ENCODE measurements at regions not wholly inside any gene's neighbourhood (a gene's known extent, or its start where the extent isn't known, plus 50 kb on each side); places are given as distances from the start of the nearest gene placed in this dataset.

- TF ChIP-seq POLR2A (IDR thresholded peaks at IDR 0.05) (no peak), CTCF (IDR thresholded peaks at IDR 0.05) (no peak), EP300 (IDR thresholded peaks at IDR 0.05) (no peak)
Observed at GRCh38 chr13:79861731-79862130, 380.8 kb downstream of the NDFIP2 start.

Data from gastroesophageal sphincter (tissue), 3 donors.